HG03565 (cell line): ENCODE measurements at regions not wholly inside any gene's neighbourhood (a gene's known extent, or its start where the extent isn't known, plus 50 kb on each side); places are given as distances from the start of the nearest gene placed in this dataset.
"Not testable (repeated sequence)": the region's sequence is repeated elsewhere in the genome, so short reads cannot be mapped to it uniquely, and the experiment has no call there.

Experiments
- ATAC-seq: cut with Tn5 transposase; IDR thresholded peaks from one replicate; pipeline ENCODE4 v1.9.1; 2021; ENCODE audit warnings: mild to moderate bottlenecking, moderate library complexity; ENCODE audit not compliant: unreplicated experiment

DNA sequence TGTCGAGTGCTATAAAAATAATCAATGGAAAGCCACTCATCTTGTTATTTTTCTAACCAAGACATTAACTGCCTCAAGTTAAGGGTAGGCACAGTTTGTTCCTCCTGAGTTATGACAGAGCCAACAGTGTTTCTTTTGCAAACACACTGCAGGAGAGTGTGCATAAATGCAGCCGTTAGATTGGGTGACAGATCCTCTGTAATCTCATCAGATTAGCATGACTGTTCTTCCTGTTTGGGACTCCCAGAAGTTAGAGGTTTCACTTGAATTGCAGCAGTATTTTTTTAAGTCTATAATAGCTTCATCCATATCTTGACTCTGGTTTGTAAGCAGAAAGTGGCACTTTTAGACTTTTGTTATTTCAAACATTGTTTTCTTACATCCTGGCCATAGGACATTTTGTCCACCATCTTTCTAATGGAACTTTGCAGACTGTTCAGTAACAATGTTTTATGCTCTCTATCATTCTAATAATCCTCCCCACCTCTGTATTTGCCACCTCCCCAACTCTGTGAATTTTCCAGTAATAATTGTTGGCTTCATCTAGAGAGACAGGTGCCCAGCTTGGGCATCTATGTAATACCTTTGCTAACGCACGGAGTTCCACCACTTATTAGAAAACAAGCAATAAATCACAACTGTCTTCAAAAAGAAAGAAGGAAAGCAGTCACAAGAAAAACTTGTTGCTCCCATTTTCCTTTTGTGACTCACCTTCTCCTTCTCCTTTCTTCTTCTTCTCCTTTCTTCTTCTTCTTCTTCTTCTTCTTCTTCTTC, 560.0 kb downstream of the ADCYAP1 start:
- ATAC-seq = no peak

DNA sequence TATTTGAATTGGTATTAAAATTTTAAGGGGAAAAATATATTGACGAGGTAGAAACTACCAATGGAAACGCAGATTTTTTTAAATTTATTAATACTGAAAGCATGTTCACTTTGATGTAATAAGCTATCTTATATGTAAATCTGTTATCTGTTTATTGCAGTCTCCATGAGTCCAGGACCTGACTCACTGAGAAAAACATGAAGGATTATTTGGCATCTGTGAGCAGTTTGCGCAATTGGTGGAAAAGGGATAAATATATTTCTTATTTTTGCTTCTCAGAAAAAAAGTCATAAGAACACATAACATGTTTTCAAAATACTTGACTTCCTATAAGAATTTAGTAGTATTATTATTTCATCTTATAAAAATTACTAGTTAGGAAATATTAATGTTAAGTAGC, 561.4 kb downstream of the ADCYAP1 start:
- no peak for ATAC-seq

GRCh38 chr18:1467461-1467964, 562.8 kb downstream of the ADCYAP1 start:
- no peak for ATAC-seq

- ATAC-seq = no peak
These were observed 563.9 kb downstream of the ADCYAP1 start for GRCh38 chr18:1468550-1468949.

- no peak for ATAC-seq
These were observed 571.2 kb downstream of the ADCYAP1 start for GRCh38 chr18:1475867-1476266.

DNA sequence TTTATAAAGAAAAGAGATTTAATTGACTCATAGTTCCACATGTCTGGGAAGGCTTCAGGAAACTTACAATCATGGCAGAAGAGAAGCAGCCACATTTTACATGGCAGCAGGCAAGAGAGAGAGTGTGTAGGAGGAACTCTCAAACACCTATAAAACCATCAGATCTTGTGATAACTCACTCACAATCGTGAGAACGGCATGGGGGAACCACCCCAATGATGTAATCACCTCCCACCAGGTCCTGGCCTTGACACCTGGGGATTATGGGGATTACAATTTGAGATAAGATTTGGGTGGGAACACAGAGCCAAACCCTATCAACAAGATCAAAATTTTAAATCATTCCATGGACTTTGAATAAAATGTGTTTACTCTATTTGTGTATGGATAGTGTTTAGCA, 575.6 kb downstream of the ADCYAP1 start:
- no peak for ATAC-seq

DNA sequence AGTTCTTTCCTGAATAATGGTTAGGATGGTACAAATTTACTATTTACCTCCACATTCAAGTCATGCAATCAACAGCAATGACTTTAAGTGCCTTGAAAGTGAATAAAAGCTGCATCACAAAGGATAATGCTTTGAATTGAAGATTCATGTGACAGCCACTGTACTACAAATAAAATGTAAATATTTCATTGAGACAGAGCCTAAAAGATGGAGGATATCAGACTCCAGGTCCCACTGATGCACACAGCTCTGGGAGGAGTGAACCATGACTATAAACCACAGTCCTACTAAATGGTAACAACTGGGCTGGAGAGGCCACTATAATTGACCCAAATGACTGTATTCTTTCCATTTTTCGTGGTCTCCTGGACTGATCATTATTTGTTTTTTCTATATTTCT, 576.9 kb downstream of the ADCYAP1 start:
- no peak for ATAC-seq

DNA sequence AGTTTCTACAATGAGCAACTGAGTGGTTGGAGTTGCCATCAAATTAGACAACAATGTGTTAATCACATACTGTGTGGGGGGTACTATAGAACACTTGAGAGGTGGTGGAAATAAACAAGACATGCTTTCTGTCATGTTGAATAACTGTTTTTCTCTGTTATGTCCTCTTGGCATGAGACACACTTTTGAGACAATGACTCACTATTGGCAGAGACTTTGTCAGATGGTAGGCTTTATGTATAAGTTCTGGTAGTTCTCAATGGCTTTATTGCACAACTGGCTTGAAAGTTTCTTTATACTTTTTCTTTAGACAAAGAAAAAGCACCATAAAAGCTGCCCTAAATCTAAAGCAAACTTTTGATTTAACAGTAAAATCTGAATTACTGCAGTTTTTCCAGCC, 578.7 kb downstream of the ADCYAP1 start:
- no peak for ATAC-seq

- ATAC-seq = no peak
These were observed 582.8 kb downstream of the ADCYAP1 start for GRCh38 chr18:1487457-1487856.

DNA sequence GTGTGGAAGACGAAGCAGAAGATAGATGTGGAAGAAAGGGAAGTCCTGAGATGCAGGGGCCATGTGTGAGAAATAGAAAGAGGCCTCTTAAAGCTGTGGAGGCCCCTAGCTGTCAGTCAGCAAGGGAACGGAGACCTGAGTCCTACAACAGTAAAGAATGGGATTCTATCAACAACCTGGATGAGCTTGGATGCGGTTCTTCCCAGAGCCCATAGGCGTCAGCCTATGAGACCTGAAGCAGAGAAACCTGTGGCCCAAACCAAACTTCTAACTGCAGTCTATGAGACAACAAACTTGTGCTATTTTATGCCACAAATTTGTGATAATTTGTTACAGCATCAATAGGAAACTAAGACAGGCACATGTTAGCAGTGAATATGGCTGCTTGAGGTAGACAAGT, 583.7 kb downstream of the ADCYAP1 start:
- no peak for ATAC-seq

GRCh38 chr18:1488957-1489356, 584.3 kb downstream of the ADCYAP1 start:
- no peak for ATAC-seq

DNA sequence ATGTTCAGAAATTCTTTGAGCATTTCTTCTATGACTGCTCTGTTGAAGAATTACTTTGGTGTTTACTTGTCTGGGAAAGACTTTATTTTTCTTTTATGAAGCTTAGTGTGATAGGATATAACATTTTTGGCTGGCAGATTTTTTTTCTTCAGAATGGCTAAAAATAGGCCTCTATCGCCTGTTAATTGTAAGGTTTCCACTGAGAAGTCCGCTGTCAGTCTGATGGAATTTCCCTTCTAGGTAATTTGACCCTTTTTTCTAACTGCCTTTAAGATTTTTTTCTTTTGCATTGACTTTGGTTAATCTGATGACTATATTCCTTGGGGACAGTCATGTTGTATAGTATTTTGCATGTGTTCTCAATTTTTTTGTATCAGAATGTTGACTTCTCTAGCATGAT, 590.7 kb downstream of the ADCYAP1 start:
- ATAC-seq = no peak

DNA sequence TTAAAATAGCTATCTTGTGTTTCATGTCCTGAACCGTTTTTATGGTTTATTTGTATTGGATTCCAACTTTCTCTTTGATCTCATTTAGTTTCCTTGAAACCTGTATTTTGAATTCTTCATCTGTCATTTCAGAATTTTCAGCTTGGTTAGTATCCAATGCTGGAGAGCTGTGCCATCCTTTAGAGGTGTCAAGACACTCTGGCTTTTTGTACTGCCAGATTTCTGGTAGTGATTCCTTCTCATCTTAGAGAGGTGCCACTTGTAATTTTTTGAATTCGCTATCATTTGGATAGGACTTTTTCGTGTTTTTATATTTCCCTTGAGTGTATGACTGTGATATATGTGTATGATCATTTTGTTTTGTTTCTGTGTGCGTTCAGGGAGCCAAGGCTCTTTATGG, 591.4 kb downstream of the ADCYAP1 start:
- ATAC-seq = no peak

GRCh38 chr18:1498216-1498615, 593.5 kb downstream of the ADCYAP1 start:
- no peak for ATAC-seq

- ATAC-seq = no peak
These were observed 594.6 kb downstream of the ADCYAP1 start for GRCh38 chr18:1499265-1499664.

DNA sequence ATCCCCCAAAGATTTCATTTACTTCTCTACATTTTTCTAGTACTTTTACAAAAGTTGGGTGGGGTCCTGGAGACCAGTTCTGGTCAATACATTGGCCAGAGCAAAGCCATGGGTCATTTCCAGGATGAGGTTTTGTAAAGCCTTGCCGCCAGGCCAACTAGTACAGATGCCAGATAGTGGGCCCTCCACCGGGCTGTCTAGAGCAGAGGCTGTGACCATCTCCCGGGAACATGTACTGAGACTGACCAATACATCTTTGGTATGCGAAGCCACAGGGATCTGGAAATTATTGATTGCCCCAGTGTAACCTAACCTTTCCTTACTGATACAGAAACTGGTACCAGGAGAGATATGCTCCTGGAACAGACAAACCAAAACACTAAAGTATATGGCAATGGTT, 599.2 kb downstream of the ADCYAP1 start:
- no peak for ATAC-seq

GRCh38 chr18:1505856-1506255, 601.2 kb downstream of the ADCYAP1 start:
- ATAC-seq = no peak

DNA sequence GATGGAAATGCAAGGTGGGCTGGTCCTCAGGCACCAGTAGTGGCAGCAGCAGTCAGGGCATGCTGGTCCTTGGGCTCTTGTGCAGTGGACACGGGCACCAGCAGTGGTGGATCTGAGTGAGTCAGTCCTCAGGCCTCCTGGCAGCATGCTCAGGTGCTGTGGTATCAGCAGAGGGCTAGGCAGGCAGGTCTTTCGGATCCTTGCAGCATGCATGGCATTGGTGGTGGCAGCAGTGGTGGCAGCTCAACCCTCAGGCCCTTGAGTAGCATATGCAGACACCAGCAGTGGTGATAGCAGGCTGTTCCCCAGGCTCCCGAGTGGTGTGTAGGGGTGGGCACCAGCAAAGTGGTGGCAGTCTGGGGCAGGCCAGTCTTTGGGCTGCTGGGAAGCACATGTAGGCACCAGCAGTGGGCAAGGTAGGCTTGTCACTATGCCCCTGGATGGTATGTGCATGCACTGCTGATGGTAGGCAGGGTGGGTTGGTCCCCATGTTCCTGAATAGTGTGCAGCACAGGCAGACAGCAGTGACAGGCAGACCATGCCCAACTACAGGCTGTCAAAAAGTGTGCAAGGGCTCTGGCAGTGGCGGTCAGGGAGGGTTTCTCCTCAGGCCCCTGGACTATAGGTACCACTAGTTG, 606.0 kb downstream of the ADCYAP1 start:
- no peak for ATAC-seq

- ATAC-seq = no peak
These were observed 607.1 kb downstream of the ADCYAP1 start for GRCh38 chr18:1511619-1512311.

GRCh38 chr18:1513519-1513918, 608.8 kb downstream of the ADCYAP1 start:
- no peak for ATAC-seq

GRCh38 chr18:1521588-1522248, 617.0 kb downstream of the ADCYAP1 start:
- not testable (repeated sequence) for ATAC-seq
